ENCODE measurements at regions not wholly inside any gene's neighbourhood (a gene's known extent, or its start where the extent isn't known, plus 50 kb on each side); places are given as distances from the start of the nearest gene placed in this dataset.

GRCh38 chr13:38086721-38087120 lies 217.1 kb upstream of the TRPC4 start:
- Histone ChIP-seq H2AFZ (ENCODE audit: low read length) (no peak overlapping the region), H3F3A (ENCODE audit: insufficient read depth, low read length) (no peaks in the 10 kb centered on the region), H3K4me2 (ENCODE audit: low read length) (no peak overlapping the region), H4K20me1 (ENCODE audit: insufficient read depth, low read length) (no peaks in the 10 kb centered on the region), H3K27me3 (ENCODE audit: insufficient read depth, low read length) (no peaks in the 10 kb centered on the region), H3K9ac (ENCODE audit: low read length) (no peak overlapping the region), H3K9me3 (ENCODE audit: low read length) (peaks cover 3% of the 10 kb centered on the region; the same call in 1 of the 2 replicates), H3K4me1 (ENCODE audit: insufficient read depth, low read length, severe bottlenecking) (no peaks in the 10 kb centered on the region), H3K4me3 (ENCODE audit: low read depth, low read length, poor library complexity, severe bottlenecking) (no peak overlapping the region), H3K36me3 (ENCODE audit: insufficient read depth, low read length) (no peaks in the 10 kb centered on the region), H3K79me2 (ENCODE audit: insufficient read depth, low read length) (no peaks in the 10 kb centered on the region), H3K27ac (ENCODE audit: low read depth, low read length, poor library complexity, severe bottlenecking) (no peak overlapping the region), H3K9me2 (ENCODE audit: low read depth, low read length) (no peaks in the 10 kb centered on the region)
- TF ChIP-seq CTCF (IDR thresholded peaks at IDR 0.05; ENCODE audit: low read length) (no peak), EZH2 (IDR thresholded peaks at IDR 0.05; ENCODE audit: borderline replicate concordance, low read length) (no peak)

GRCh38 chr13:38086013-38086412 lies 216.4 kb upstream of the TRPC4 start:
- TF ChIP-seq CTCF (IDR thresholded peaks at IDR 0.05; ENCODE audit: low read length) (no peak), EZH2 (IDR thresholded peaks at IDR 0.05; ENCODE audit: borderline replicate concordance, low read length) (no peak)
- Histone ChIP-seq H3K4me1 (ENCODE audit: insufficient read depth, low read length, severe bottlenecking) (no peaks in the 10 kb centered on the region), H3K4me2 (ENCODE audit: low read length) (no peak overlapping the region), H2AFZ (ENCODE audit: low read length) (no peak overlapping the region), H3K9ac (ENCODE audit: low read length) (no peak overlapping the region), H4K20me1 (ENCODE audit: insufficient read depth, low read length) (no peaks in the 10 kb centered on the region), H3K36me3 (ENCODE audit: insufficient read depth, low read length) (no peaks in the 10 kb centered on the region), H3K9me3 (ENCODE audit: low read length) (peaks cover 3% of the 10 kb centered on the region; the same call in 1 of the 2 replicates), H3K9me2 (ENCODE audit: low read depth, low read length) (no peaks in the 10 kb centered on the region), H3F3A (ENCODE audit: insufficient read depth, low read length) (no peaks in the 10 kb centered on the region), H3K27ac (ENCODE audit: low read depth, low read length, poor library complexity, severe bottlenecking) (no peak overlapping the region), H3K4me3 (ENCODE audit: low read depth, low read length, poor library complexity, severe bottlenecking) (no peak overlapping the region), H3K79me2 (ENCODE audit: insufficient read depth, low read length) (no peaks in the 10 kb centered on the region), H3K27me3 (ENCODE audit: insufficient read depth, low read length) (no peaks in the 10 kb centered on the region)

- Histone ChIP-seq H3K9me3 (ENCODE audit: low read length) (no peaks in the 10 kb centered on the region), H3K4me3 (ENCODE audit: low read depth, low read length, poor library complexity, severe bottlenecking) (no peak overlapping the region), H3K9ac (ENCODE audit: low read length) (no peak overlapping the region), H2AFZ (ENCODE audit: low read length) (no peak overlapping the region), H4K20me1 (ENCODE audit: insufficient read depth, low read length) (no peaks in the 10 kb centered on the region), H3K36me3 (ENCODE audit: insufficient read depth, low read length) (no peaks in the 10 kb centered on the region), H3K27me3 (ENCODE audit: insufficient read depth, low read length) (no peaks in the 10 kb centered on the region), H3K79me2 (ENCODE audit: insufficient read depth, low read length) (no peaks in the 10 kb centered on the region), H3F3A (ENCODE audit: insufficient read depth, low read length) (no peaks in the 10 kb centered on the region), H3K9me2 (ENCODE audit: low read depth, low read length) (no peaks in the 10 kb centered on the region), H3K4me2 (ENCODE audit: low read length) (no peak overlapping the region), H3K4me1 (ENCODE audit: insufficient read depth, low read length, severe bottlenecking) (no peaks in the 10 kb centered on the region), H3K27ac (ENCODE audit: low read depth, low read length, poor library complexity, severe bottlenecking) (no peak overlapping the region)
- no peak for TF ChIP-seq CTCF (IDR thresholded peaks at IDR 0.05; ENCODE audit: low read length)
- TF ChIP-seq EZH2 (IDR thresholded peaks at IDR 0.05; ENCODE audit: borderline replicate concordance, low read length), result no peak
These were observed 204.4 kb upstream of the TRPC4 start for GRCh38 chr13:38073931-38074330.

Data from OCI-LY1 (cell line).